ENCODE measurements at regions not wholly inside any gene's neighbourhood (a gene's known extent, or its start where the extent isn't known, plus 50 kb on each side); places are given as distances from the start of the nearest gene placed in this dataset.

GRCh38 chr2:158031371-158031770, 70.3 kb upstream of the UPP2 start:
- H3K9ac ChIP-seq (ENCODE audit: low read length): no peak overlapping the region
- no peak overlapping the region for H3K4me3 ChIP-seq (ENCODE audit: low read length)
- H3K4me1 ChIP-seq (ENCODE audit: control insufficient read depth, low read depth, low read length): no peaks in the 10 kb centered on the region
- no peaks in the 10 kb centered on the region for H3K9me3 ChIP-seq (ENCODE audit: control insufficient read depth, low read depth, low read length)
- no peaks in the 10 kb centered on the region for H3K36me3 ChIP-seq (ENCODE audit: control insufficient read depth, low read depth, low read length)
- H3K27me3 ChIP-seq (ENCODE audit: control insufficient read depth, insufficient read depth, low read length): no peaks in the 10 kb centered on the region
- no peak overlapping the region for H3K27ac ChIP-seq (ENCODE audit: low read length)

GRCh38 chr2:158025255-158025996, 76.2 kb upstream of the UPP2 start:
- Histone ChIP-seq H3K9ac (ENCODE audit: low read length) (no peak overlapping the region), H3K36me3 (ENCODE audit: control insufficient read depth, low read depth, low read length) (no peaks in the 10 kb centered on the region), H3K4me3 (ENCODE audit: low read length) (no peak overlapping the region), H3K4me1 (ENCODE audit: control insufficient read depth, low read depth, low read length) (no peaks in the 10 kb centered on the region), H3K9me3 (ENCODE audit: control insufficient read depth, low read depth, low read length) (no peaks in the 10 kb centered on the region), H3K27me3 (ENCODE audit: control insufficient read depth, insufficient read depth, low read length) (no peaks in the 10 kb centered on the region), H3K27ac (ENCODE audit: low read length) (no peak overlapping the region)

GRCh38 chr2:158024288-158024898, 77.3 kb upstream of the UPP2 start:
- H3K4me1 ChIP-seq (ENCODE audit: control insufficient read depth, low read depth, low read length): no peaks in the 10 kb centered on the region
- H3K4me3 ChIP-seq (ENCODE audit: low read length): no peak overlapping the region
- H3K9me3 ChIP-seq (ENCODE audit: control insufficient read depth, low read depth, low read length): no peaks in the 10 kb centered on the region
- no peak overlapping the region for H3K9ac ChIP-seq (ENCODE audit: low read length)
- no peak overlapping the region for H3K27ac ChIP-seq (ENCODE audit: low read length)
- no peaks in the 10 kb centered on the region for H3K27me3 ChIP-seq (ENCODE audit: control insufficient read depth, insufficient read depth, low read length)
- no peaks in the 10 kb centered on the region for H3K36me3 ChIP-seq (ENCODE audit: control insufficient read depth, low read depth, low read length)

- no peak overlapping the region for H3K9ac ChIP-seq (ENCODE audit: low read length)
- no peak overlapping the region for H3K27ac ChIP-seq (ENCODE audit: low read length)
- no peaks in the 10 kb centered on the region for H3K9me3 ChIP-seq (ENCODE audit: control insufficient read depth, low read depth, low read length)
- H3K27me3 ChIP-seq (ENCODE audit: control insufficient read depth, insufficient read depth, low read length): no peaks in the 10 kb centered on the region
- no peaks in the 10 kb centered on the region for H3K36me3 ChIP-seq (ENCODE audit: control insufficient read depth, low read depth, low read length)
- H3K4me1 ChIP-seq (ENCODE audit: control insufficient read depth, low read depth, low read length): no peaks in the 10 kb centered on the region
- H3K4me3 ChIP-seq (ENCODE audit: low read length): no peak overlapping the region
Observed at GRCh38 chr2:158022888-158023287, 78.8 kb upstream of the UPP2 start.

- no peak overlapping the region for H3K4me3 ChIP-seq (ENCODE audit: low read length)
- no peaks in the 10 kb centered on the region for H3K36me3 ChIP-seq (ENCODE audit: control insufficient read depth, low read depth, low read length)
- H3K27me3 ChIP-seq (ENCODE audit: control insufficient read depth, insufficient read depth, low read length): no peaks in the 10 kb centered on the region
- no peak overlapping the region for H3K27ac ChIP-seq (ENCODE audit: low read length)
- H3K9ac ChIP-seq (ENCODE audit: low read length): no peak overlapping the region
- H3K9me3 ChIP-seq (ENCODE audit: control insufficient read depth, low read depth, low read length): no peaks in the 10 kb centered on the region
- H3K4me1 ChIP-seq (ENCODE audit: control insufficient read depth, low read depth, low read length): no peaks in the 10 kb centered on the region
Observed at GRCh38 chr2:158021226-158021625, 80.5 kb upstream of the UPP2 start.

- H3K4me3 ChIP-seq (ENCODE audit: low read length): no peak overlapping the region
- H3K27ac ChIP-seq (ENCODE audit: low read length): no peak overlapping the region
- no peaks in the 10 kb centered on the region for H3K27me3 ChIP-seq (ENCODE audit: control insufficient read depth, insufficient read depth, low read length)
- peaks cover 3% of the 10 kb centered on the region for H3K4me1 ChIP-seq (ENCODE audit: control insufficient read depth, low read depth, low read length)
- H3K9ac ChIP-seq (ENCODE audit: low read length): no peak overlapping the region
- no peaks in the 10 kb centered on the region for H3K9me3 ChIP-seq (ENCODE audit: control insufficient read depth, low read depth, low read length)
- H3K36me3 ChIP-seq (ENCODE audit: control insufficient read depth, low read depth, low read length): no peaks in the 10 kb centered on the region
Observed at GRCh38 chr2:158015428-158016076, 86.1 kb upstream of the UPP2 start.

- Histone ChIP-seq H3K9ac (ENCODE audit: low read length) (no peak overlapping the region), H3K9me3 (ENCODE audit: control insufficient read depth, low read depth, low read length) (no peaks in the 10 kb centered on the region), H3K27ac (ENCODE audit: low read length) (no peak overlapping the region), H3K4me1 (ENCODE audit: control insufficient read depth, low read depth, low read length) (peaks cover 3% of the 10 kb centered on the region), H3K4me3 (ENCODE audit: low read length) (no peak overlapping the region), H3K36me3 (ENCODE audit: control insufficient read depth, low read depth, low read length) (no peaks in the 10 kb centered on the region), H3K27me3 (ENCODE audit: control insufficient read depth, insufficient read depth, low read length) (no peaks in the 10 kb centered on the region)
Observed at GRCh38 chr2:158013891-158014290, 87.8 kb upstream of the UPP2 start.

GRCh38 chr2:158011055-158011771, 90.5 kb upstream of the UPP2 start:
- no peak overlapping the region for H3K4me3 ChIP-seq (ENCODE audit: low read length)
- no peaks in the 10 kb centered on the region for H3K27me3 ChIP-seq (ENCODE audit: control insufficient read depth, insufficient read depth, low read length)
- H3K4me1 ChIP-seq (ENCODE audit: control insufficient read depth, low read depth, low read length): peaks cover 3% of the 10 kb centered on the region
- H3K36me3 ChIP-seq (ENCODE audit: control insufficient read depth, low read depth, low read length): no peaks in the 10 kb centered on the region
- no peak overlapping the region for H3K27ac ChIP-seq (ENCODE audit: low read length)
- no peak overlapping the region for H3K9ac ChIP-seq (ENCODE audit: low read length)
- H3K9me3 ChIP-seq (ENCODE audit: control insufficient read depth, low read depth, low read length): no peaks in the 10 kb centered on the region

- peaks cover 10% of the 10 kb centered on the region for H3K4me1 ChIP-seq (ENCODE audit: control insufficient read depth, low read depth, low read length)
- no peaks in the 10 kb centered on the region for H3K27me3 ChIP-seq (ENCODE audit: control insufficient read depth, insufficient read depth, low read length)
- H3K36me3 ChIP-seq (ENCODE audit: control insufficient read depth, low read depth, low read length): no peaks in the 10 kb centered on the region
- H3K27ac ChIP-seq (ENCODE audit: low read length): no peak overlapping the region
- H3K4me3 ChIP-seq (ENCODE audit: low read length): no peak overlapping the region
- H3K9ac ChIP-seq (ENCODE audit: low read length): no peak overlapping the region
- H3K9me3 ChIP-seq (ENCODE audit: control insufficient read depth, low read depth, low read length): no peaks in the 10 kb centered on the region
Observed at GRCh38 chr2:158009399-158009798, 92.3 kb upstream of the UPP2 start.

GRCh38 chr2:158006961-158007719, 94.5 kb upstream of the UPP2 start:
- Histone ChIP-seq H3K4me3 (ENCODE audit: low read length) (no peak overlapping the region), H3K27ac (ENCODE audit: low read length) (no peak overlapping the region), H3K27me3 (ENCODE audit: control insufficient read depth, insufficient read depth, low read length) (no peaks in the 10 kb centered on the region), H3K36me3 (ENCODE audit: control insufficient read depth, low read depth, low read length) (no peaks in the 10 kb centered on the region), H3K9ac (ENCODE audit: low read length) (no peak overlapping the region), H3K4me1 (ENCODE audit: control insufficient read depth, low read depth, low read length) (peaks cover 7% of the 10 kb centered on the region), H3K9me3 (ENCODE audit: control insufficient read depth, low read depth, low read length) (no peaks in the 10 kb centered on the region)
